Thymus (tissue), 11 donors: ENCODE measurements at regions not wholly inside any gene's neighbourhood (a gene's known extent, or its start where the extent isn't known, plus 50 kb on each side); places are given as distances from the start of the nearest gene placed in this dataset.
A peak's percentile ranks its signal among the peaks of the same experiment; 100 is the strongest.

Experiments used
- DNase-seq, 9 donors: peaks; one replicate each; pipeline ENCODE4 v3.0.0-alpha.2; 2013; ENCODE audit warnings: low spot score in 9 of 9, low read depth in 6 of 9, missing footprints in 1 of 9
- H3K27ac ChIP-seq, 2 donors: one replicate each; pipeline ENCODE4 v1.5.1; 2013; ENCODE audit warnings: control low read depth in 1 of 2, low read depth in 1 of 2, low read length in 1 of 2, mild to moderate bottlenecking in 1 of 2, moderate library complexity in 1 of 2
- H3K27me3 ChIP-seq, 2 donors: one replicate each; pipeline ENCODE4 v1.5.1; 2013; ENCODE audit warnings: low read length in 1 of 2; ENCODE audit not compliant: control insufficient read depth in 2 of 2, insufficient read depth in 1 of 2
- H3K36me3 ChIP-seq, 2 donors: one replicate each; pipeline ENCODE4 v1.5.1; 2013; ENCODE audit warnings: low read length in 1 of 2, mild to moderate bottlenecking in 1 of 2, moderate library complexity in 1 of 2; ENCODE audit not compliant: control insufficient read depth in 2 of 2, insufficient read depth in 2 of 2
- H3K4me1 ChIP-seq, 2 donors: one replicate each; pipeline ENCODE4 v1.5.1; 2013; ENCODE audit warnings: low read length in 2 of 2; ENCODE audit not compliant: control insufficient read depth in 2 of 2, insufficient read depth in 2 of 2
- H3K4me3 ChIP-seq, 2 donors: one replicate each; pipeline ENCODE4 v1.5.1; 2013; ENCODE audit warnings: low read length in 2 of 2, control low read depth in 1 of 2, mild to moderate bottlenecking in 1 of 2
- H3K9me3 ChIP-seq, 2 donors: one replicate each; pipeline ENCODE4 v1.5.1; 2013; ENCODE audit warnings: low read length in 1 of 2, mild to moderate bottlenecking in 1 of 2; ENCODE audit not compliant: control insufficient read depth in 2 of 2, insufficient read depth in 1 of 2
- whole genome bisulfite sequencing: extraction: QIAGEN DNeasy Blood & Tissue Kit; methylation state at CpG from one replicate; pipeline ENCODE4 v1.1.7; 2013; 5-methylcytosine and 5-hydroxymethylcytosine counted together
- donor health status: healthy.

GRCh38 chr6:21826904-21827303 lies 233.4 kb downstream of the SOX4 start:
- no peak for DNase-seq
- peaks cover 17 to 38% of the 10 kb centered on the region in 2 donors for H3K4me1 ChIP-seq
- peak overlapping the region in 1 of 2 donors; percentile 43 for H3K27ac ChIP-seq
- no peak overlapping the region for H3K4me3 ChIP-seq
- H3K36me3 ChIP-seq: no peaks in the 10 kb centered on the region
- no peaks in the 10 kb centered on the region for H3K27me3 ChIP-seq
- 92% methylated on average over 9 of the region's 9 CpGs for WGBS
- H3K9me3 ChIP-seq: no peaks in the 10 kb centered on the region

GRCh38 chr6:21827425-21828202 lies 234.1 kb downstream of the SOX4 start:
- no peak overlapping the region for H3K4me3 ChIP-seq
- peaks cover 22 to 45% of the 10 kb centered on the region in 2 donors for H3K4me1 ChIP-seq
- peak overlapping the region; percentile 31 to 43 for H3K27ac ChIP-seq
- WGBS: 59% methylated on average over 8 of the region's 8 CpGs
- DNase-seq: peak in 3 of 9 donors; percentile 41 to 75 (median 61)
- H3K36me3 ChIP-seq: no peaks in the 10 kb centered on the region
- no peaks in the 10 kb centered on the region for H3K9me3 ChIP-seq
- H3K27me3 ChIP-seq: no peaks in the 10 kb centered on the region

- Histone ChIP-seq H3K4me1 (peaks cover 22 to 47% of the 10 kb centered on the region in 2 donors), H3K9me3 (no peaks in the 10 kb centered on the region), H3K36me3 (no peaks in the 10 kb centered on the region), H3K4me3 (no peak overlapping the region), H3K27ac (peak overlapping the region in 1 of 2 donors; percentile 8), H3K27me3 (no peaks in the 10 kb centered on the region)
- 88% methylated on average over 4 of the region's 4 CpGs for WGBS
- DNase-seq: no peak
Measured at GRCh38 chr6:21828704-21829103, 235.2 kb downstream of the SOX4 start.

GRCh38 chr6:21829126-21829525 lies 235.6 kb downstream of the SOX4 start:
- no peaks in the 10 kb centered on the region for H3K9me3 ChIP-seq
- DNase-seq: no peak
- H3K4me1 ChIP-seq: peaks cover 22 to 45% of the 10 kb centered on the region in 2 donors
- 98% methylated on average over 3 of the region's 3 CpGs for WGBS
- no peak overlapping the region for H3K4me3 ChIP-seq
- H3K27ac ChIP-seq: no peak overlapping the region
- H3K36me3 ChIP-seq: no peaks in the 10 kb centered on the region
- H3K27me3 ChIP-seq: no peaks in the 10 kb centered on the region

- Histone ChIP-seq H3K4me1 (peaks cover 25 to 44% of the 10 kb centered on the region in 2 donors), H3K9me3 (no peaks in the 10 kb centered on the region), H3K27me3 (no peaks in the 10 kb centered on the region), H3K4me3 (no peak overlapping the region), H3K27ac (peak overlapping the region in 1 of 2 donors; percentile 39), H3K36me3 (no peaks in the 10 kb centered on the region)
- DNase-seq: peak in 2 of 9 donors; percentile 33 to 61
- WGBS: 42% methylated on average over 8 of the region's 8 CpGs
Measured at GRCh38 chr6:21831521-21832291, 238.2 kb downstream of the SOX4 start.

- Histone ChIP-seq H3K36me3 (no peaks in the 10 kb centered on the region), H3K4me1 (peaks cover 12 to 25% of the 10 kb centered on the region in 2 donors), H3K27me3 (no peaks in the 10 kb centered on the region), H3K4me3 (no peak overlapping the region), H3K27ac (no peak overlapping the region), H3K9me3 (no peaks in the 10 kb centered on the region)
- no peak for DNase-seq
- 92% methylated on average over 7 of the region's 7 CpGs for WGBS
Measured at GRCh38 chr6:21836277-21836676, 242.7 kb downstream of the SOX4 start.

- H3K4me3 ChIP-seq: no peak overlapping the region
- 62% methylated on average over 6 of the region's 6 CpGs for WGBS
- no peaks in the 10 kb centered on the region for H3K9me3 ChIP-seq
- no peak overlapping the region for H3K27ac ChIP-seq
- peaks cover 8 to 20% of the 10 kb centered on the region in 2 donors for H3K4me1 ChIP-seq
- H3K36me3 ChIP-seq: no peaks in the 10 kb centered on the region
- no peaks in the 10 kb centered on the region for H3K27me3 ChIP-seq
- peak in 1 of 9 donors; percentile 46 for DNase-seq
Measured at GRCh38 chr6:21836772-21837425, 243.3 kb downstream of the SOX4 start.

- WGBS: 79% methylated on average over 2 of the region's 2 CpGs
- no peaks in the 10 kb centered on the region for H3K9me3 ChIP-seq
- peak in 1 of 9 donors; percentile 37 for DNase-seq
- no peak overlapping the region for H3K4me3 ChIP-seq
- H3K27ac ChIP-seq: no peak overlapping the region
- no peaks in the 10 kb centered on the region for H3K36me3 ChIP-seq
- H3K4me1 ChIP-seq: peaks cover 7 to 19% of the 10 kb centered on the region in 2 donors
- no peaks in the 10 kb centered on the region for H3K27me3 ChIP-seq
Measured at GRCh38 chr6:21840428-21840827, 246.9 kb downstream of the SOX4 start.
